NCI-H146 treated with DMSO at 0.1 percent for 48 hours (cell line): ENCODE measurements at regions not wholly inside any gene's neighbourhood (a gene's known extent, or its start where the extent isn't known, plus 50 kb on each side); places are given as distances from the start of the nearest gene placed in this dataset.
A peak's percentile ranks its signal among the peaks of the same experiment; 100 is the strongest.

Experiments used
- DNase-seq: peaks from one replicate; lab custom pipeline; 2025; ENCODE audit not compliant: unreplicated experiment; lab: John Stamatoyannopoulos, UW

- DNase-seq = no peak
Measured at GRCh38 chr3:182729903-182730674, 63.2 kb upstream of the ATP11B start.

- DNase-seq = no peak
Measured at GRCh38 chr3:182730675-182731042, 62.6 kb upstream of the ATP11B start.

GRCh38 chr3:182731764-182732163 is 61.5 kb upstream of the ATP11B start:
- no peak for DNase-seq

GRCh38 chr3:182732232-182733015 is 60.9 kb upstream of the ATP11B start:
- DNase-seq = peak; percentile 41

GRCh38 chr3:182735672-182736071 is 57.6 kb upstream of the ATP11B start:
- no peak for DNase-seq

- DNase-seq = no peak
Measured at GRCh38 chr3:182737825-182738224, 55.5 kb upstream of the ATP11B start.

GRCh38 chr3:182738583-182739411 is 54.5 kb upstream of the ATP11B start:
- DNase-seq = no peak

- DNase-seq = peak; percentile 90
Measured at GRCh38 chr3:182739619-182740018, 53.7 kb upstream of the ATP11B start.

GRCh38 chr3:182740710-182741109 is 52.6 kb upstream of the ATP11B start:
- peak; percentile 72 for DNase-seq

GRCh38 chr3:182741214-182741613 is 52.1 kb upstream of the ATP11B start:
- no peak for DNase-seq
